HepG2 (cell line): ENCODE measurements at regions not wholly inside any gene's neighbourhood (a gene's known extent, or its start where the extent isn't known, plus 50 kb on each side); places are given as distances from the start of the nearest gene placed in this dataset.

Source experiments
- ATAC-seq: fragments of 200-7000 bp; cut with Tn5 transposase; 3 replicates; pipeline ENCODE4 v1.9.1; 2020; ENCODE audit warnings: mild to moderate bottlenecking, moderate library complexity
- BruUV-seq: library from RNA; stranded (reverse); fragments of 400-500 nt; replicated peaks from 2 replicates; lab custom pipeline; 2021; lab: Mats Ljungman, UMichigan
- CTCF ChIA-PET: fragments of 300-600 bp; formaldehyde crosslinking; extraction: SDS; loops from one replicate; lab custom pipeline; 2021; ENCODE audit warnings: low total read pairs, inconsistent platforms, low intra/inter-chr PET ratio; lab: Yijun Ruan, JAX
- POLR2A ChIA-PET: fragments of 350-600 bp; sonication (Branson Sonifier 250); formaldehyde crosslinking; loops from one replicate; lab custom pipeline; 2020; ENCODE audit warnings: antibody characterized with exemption, inconsistent platforms; lab: Yijun Ruan, JAX
- DNase-seq: peaks from one replicate; pipeline ENCODE4 v3.0.0-alpha.2; 2015; ENCODE audit warnings: low spot score
- FAIRE-seq: peaks from 3 replicates; lab custom pipeline; 2011; peaks lifted over from hg19 to GRCh38; lab: Jason Lieb, UNC
- H2AFZ ChIP-seq: one replicate; pipeline ENCODE4 v1.6.1; 2011; ENCODE audit warnings: low read length, inconsistent platforms
- H3K27ac ChIP-seq: fragments of 300-600 bp; 3 replicates; pipeline ENCODE4 v1.8.0; 2011; ENCODE audit warnings: mixed run types, mild to moderate bottlenecking, mixed read lengths, low read length, inconsistent platforms; ENCODE audit not compliant: insufficient read depth; ENCODE audit errors: extremely low read length
- H3K27me3 ChIP-seq, 2 experiments: fragments of 200-600 bp in 1 of 2; 2 replicates in 1 of 2; 3 replicates in 1 of 2; pipeline versions ENCODE4 v1.6.0 to v1.8.0; 2011; ENCODE audit warnings: low read length in 2 of 2, mild to moderate bottlenecking in 2 of 2, moderate library complexity in 2 of 2, inconsistent platforms in 1 of 2; ENCODE audit not compliant: insufficient read depth in 2 of 2, control insufficient read depth in 1 of 2
- H3K36me3 ChIP-seq, 2 experiments: fragments of 200-600 bp in 1 of 2; replicated peaks in 1 of 2; 2 replicates in 1 of 2; 3 replicates in 1 of 2; pipeline versions ENCODE4 v1.5.1 to v1.8.0; 2011; ENCODE audit warnings: low read length in 2 of 2, inconsistent platforms in 1 of 2; ENCODE audit not compliant: insufficient read depth in 2 of 2, control insufficient read depth in 1 of 2
- H3K4me1 ChIP-seq: 2 replicates; pipeline ENCODE4 v1.5.1; 2012; ENCODE audit warnings: low read length, inconsistent platforms; ENCODE audit not compliant: insufficient read depth
- H3K4me2 ChIP-seq: 2 replicates; pipeline ENCODE4 v1.6.0; 2011; ENCODE audit warnings: low read depth, low read length, inconsistent platforms
- H3K4me3 ChIP-seq, 3 experiments: fragments of 200-600 bp in 1 of 3; sonication (generic), shearing (Covaris generic) in 1 of 3; replicated peaks in 1 of 3; 2 replicates each; pipeline ENCODE4 v1.5.1; 2011 to 2016; ENCODE audit warnings: low read length in 3 of 3, inconsistent platforms in 2 of 3, low read depth in 2 of 3, mild to moderate bottlenecking in 2 of 3, control low read depth in 1 of 3, mixed read lengths in 1 of 3; ENCODE audit not compliant: insufficient read depth in 1 of 3
- H3K79me2 ChIP-seq: one replicate; pipeline ENCODE4 v1.6.1; 2011; ENCODE audit warnings: low read length, inconsistent platforms; ENCODE audit not compliant: insufficient read depth
- H3K9ac ChIP-seq: 2 replicates; pipeline ENCODE4 v1.6.0; 2011; ENCODE audit warnings: mild to moderate bottlenecking, low read depth, low read length, inconsistent platforms; ENCODE audit not compliant: insufficient read depth
- H3K9me3 ChIP-seq: 2 replicates; pipeline ENCODE4 v1.5.1; 2012; ENCODE audit warnings: mild to moderate bottlenecking, low read length
- H4K20me1 ChIP-seq: 2 replicates; pipeline ENCODE4 v1.6.0; 2011; ENCODE audit warnings: inconsistent platforms, mild to moderate bottlenecking, low read length, moderate library complexity; ENCODE audit not compliant: insufficient read depth
- ARID2 ChIP-seq: sonication (generic); formaldehyde crosslinking; IDR thresholded peaks from 2 replicates; pipeline ENCODE4 v1.8.1; 2022; ENCODE audit warnings: mild to moderate bottlenecking, missing genetic modification reagents, borderline replicate concordance
- BRCA1 ChIP-seq: sonication (generic); formaldehyde crosslinking; IDR thresholded peaks from 2 replicates; pipeline ENCODE4 v1.4.0; 2020; ENCODE audit warnings: missing genetic modification reagents
- ESRRA ChIP-seq: sonication (generic); formaldehyde crosslinking; IDR thresholded peaks from 2 replicates; pipeline ENCODE4 v1.5.1; 2020; ENCODE audit warnings: mild to moderate bottlenecking, low read depth, missing genetic modification reagents
- ETV6 ChIP-seq: sonication (generic); formaldehyde crosslinking; conservative IDR thresholded peaks from 2 replicates; pipeline ENCODE4 v1.4.0; 2020; ENCODE audit warnings: missing genetic modification reagents
- HOMEZ ChIP-seq: IDR thresholded peaks from 2 replicates; pipeline ENCODE4 v1.6.1; 2016; ENCODE audit warnings: low read depth
- KDM5B ChIP-seq: sonication (generic); formaldehyde crosslinking; IDR thresholded peaks from 2 replicates; pipeline ENCODE4 v1.4.0; 2020; ENCODE audit warnings: missing genetic modification reagents, mild to moderate bottlenecking, borderline replicate concordance
- NR2F2 ChIP-seq: IDR thresholded peaks from 2 replicates; pipeline ENCODE4 v1.6.1; 2012; ENCODE audit warnings: low read depth, inconsistent platforms, borderline replicate concordance
- NR3C1 ChIP-seq: sonication (generic); formaldehyde crosslinking; IDR thresholded peaks from 2 replicates; pipeline ENCODE4 v1.4.0; 2020; ENCODE audit warnings: missing genetic modification reagents
- PHF21A ChIP-seq: sonication (generic); formaldehyde crosslinking; IDR thresholded peaks from 2 replicates; pipeline ENCODE4 v1.5.0; 2020; ENCODE audit warnings: mild to moderate bottlenecking, missing genetic modification reagents
- PRDM4 ChIP-seq: sonication (generic); formaldehyde crosslinking; IDR thresholded peaks from 2 replicates; pipeline ENCODE4 v1.9.0; 2021; ENCODE audit warnings: missing genetic modification reagents, borderline replicate concordance
- SRY ChIP-seq: sonication (generic); formaldehyde crosslinking; IDR thresholded peaks from 2 replicates; pipeline ENCODE4 v1.8.0; 2022; ENCODE audit warnings: mild to moderate bottlenecking, missing genetic modification reagents
- ZNF101 ChIP-seq: sonication (generic); formaldehyde crosslinking; IDR thresholded peaks from 2 replicates; pipeline ENCODE4 v1.4.0; 2020; ENCODE audit warnings: mild to moderate bottlenecking, low read depth, missing genetic modification reagents, borderline replicate concordance
- ZNF547 ChIP-seq: sonication (generic); formaldehyde crosslinking; IDR thresholded peaks from 2 replicates; pipeline ENCODE4 v1.5.1; 2020; ENCODE audit warnings: mild to moderate bottlenecking, missing genetic modification reagents
- ZNF557 ChIP-seq: sonication (generic); formaldehyde crosslinking; IDR thresholded peaks from 2 replicates; pipeline ENCODE4 v1.4.0; 2020; ENCODE audit warnings: missing genetic modification reagents
- ZNF644 ChIP-seq: IDR thresholded peaks from 2 replicates; pipeline ENCODE4 v1.6.1; 2016; ENCODE audit warnings: low read depth
- ZNF776 ChIP-seq: sonication (generic); formaldehyde crosslinking; IDR thresholded peaks from 2 replicates; pipeline ENCODE4 v1.4.0; 2020; ENCODE audit warnings: mild to moderate bottlenecking, missing genetic modification reagents
- ZNF780A ChIP-seq: sonication (generic); formaldehyde crosslinking; IDR thresholded peaks from 2 replicates; pipeline ENCODE4 v1.8.0; 2022; ENCODE audit warnings: mild to moderate bottlenecking, missing genetic modification reagents, moderate library complexity
- WGBS: methylation state at CpG from one replicate; pipeline ENCODE4 v1.1.6; 2017; ENCODE audit warnings: low lambda C conversion rate; 5-methylcytosine and 5-hydroxymethylcytosine counted together
- in situ Hi-C: cut with HindIII; loops from 2 replicates; pipeline ENCODE4 v1.10.0; 2017; ENCODE audit warnings: low pct_unique_long_range_greater_than_20kb; ENCODE audit not compliant: extremely low pct_ligation_motif_present
- intact Hi-C: fragments of 100-400 bp; cut with micrococcal nuclease; formaldehyde crosslinking; loops from one replicate; pipeline ENCODE4 v1.10.0; 2022; ENCODE audit not compliant: unreplicated experiment
- TF ChIP-seq, protein P1 (sequence below): sonication (generic); formaldehyde crosslinking; IDR thresholded peaks from 2 replicates; pipeline ENCODE4 v1.4.0; 2020; ENCODE audit warnings: missing genetic modification reagents, borderline replicate concordance

- WGBS, result 0% methylated on average over 1 of the region's 1 CpG
- ChIA-PET POLR2A (no interaction called here), CTCF (no interaction called here)
- no peaks in the 10 kb centered on the region for H3K27me3 ChIP-seq
- ATAC-seq, result no peak
- H3K4me3 ChIP-seq, result no peak overlapping the region
- no peak for FAIRE-seq
- no TSS peak for BruUV-seq
- no peak overlapping the region for H2AFZ ChIP-seq
- H3K27ac ChIP-seq, result no peak overlapping the region
- intact Hi-C loops, result no loop called here
- H3K4me2 ChIP-seq, result no peak overlapping the region
- no peak for TF ChIP-seq ZNF101 (CRISPR knock-in tag)
- TF ChIP-seq ETV6 (CRISPR knock-in tag), result no peak
- TF ChIP-seq NR3C1 (CRISPR knock-in tag), result no peak
- no peak for TF ChIP-seq ZNF547 (CRISPR knock-in tag)
- no peak for TF ChIP-seq ZNF557 (CRISPR knock-in tag)
- no peak for TF ChIP-seq ZNF776
- TF ChIP-seq BRCA1, result no peak
- TF ChIP-seq PRDM4, result no peak
- TF ChIP-seq PHF21A (CRISPR knock-in tag), result no peak
- TF ChIP-seq, protein P1, sequence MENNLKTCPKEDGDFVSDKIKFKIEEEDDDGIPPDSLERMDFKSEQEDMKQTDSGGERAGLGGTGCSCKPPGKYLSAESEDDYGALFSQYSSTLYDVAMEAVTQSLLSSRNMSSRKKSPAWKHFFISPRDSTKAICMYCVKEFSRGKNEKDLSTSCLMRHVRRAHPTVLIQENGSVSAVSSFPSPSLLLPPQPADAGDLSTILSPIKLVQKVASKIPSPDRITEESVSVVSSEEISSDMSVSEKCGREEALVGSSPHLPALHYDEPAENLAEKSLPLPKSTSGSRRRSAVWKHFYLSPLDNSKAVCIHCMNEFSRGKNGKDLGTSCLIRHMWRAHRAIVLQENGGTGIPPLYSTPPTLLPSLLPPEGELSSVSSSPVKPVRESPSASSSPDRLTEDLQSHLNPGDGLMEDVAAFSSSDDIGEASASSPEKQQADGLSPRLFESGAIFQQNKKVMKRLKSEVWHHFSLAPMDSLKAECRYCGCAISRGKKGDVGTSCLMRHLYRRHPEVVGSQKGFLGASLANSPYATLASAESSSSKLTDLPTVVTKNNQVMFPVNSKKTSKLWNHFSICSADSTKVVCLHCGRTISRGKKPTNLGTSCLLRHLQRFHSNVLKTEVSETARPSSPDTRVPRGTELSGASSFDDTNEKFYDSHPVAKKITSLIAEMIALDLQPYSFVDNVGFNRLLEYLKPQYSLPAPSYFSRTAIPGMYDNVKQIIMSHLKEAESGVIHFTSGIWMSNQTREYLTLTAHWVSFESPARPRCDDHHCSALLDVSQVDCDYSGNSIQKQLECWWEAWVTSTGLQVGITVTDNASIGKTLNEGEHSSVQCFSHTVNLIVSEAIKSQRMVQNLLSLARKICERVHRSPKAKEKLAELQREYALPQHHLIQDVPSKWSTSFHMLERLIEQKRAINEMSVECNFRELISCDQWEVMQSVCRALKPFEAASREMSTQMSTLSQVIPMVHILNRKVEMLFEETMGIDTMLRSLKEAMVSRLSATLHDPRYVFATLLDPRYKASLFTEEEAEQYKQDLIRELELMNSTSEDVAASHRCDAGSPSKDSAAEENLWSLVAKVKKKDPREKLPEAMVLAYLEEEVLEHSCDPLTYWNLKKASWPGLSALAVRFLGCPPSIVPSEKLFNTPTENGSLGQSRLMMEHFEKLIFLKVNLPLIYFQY (CRISPR knock-in tag), result no peak
- no peak for TF ChIP-seq ZNF780A (CRISPR knock-in tag)
- no peak for TF ChIP-seq SRY (CRISPR knock-in tag)
- TF ChIP-seq ZNF644 (CRISPR knock-in tag), result no peak
- no peak for TF ChIP-seq ARID2 (CRISPR knock-in tag)
- TF ChIP-seq KDM5B, result no peak
- no peak for TF ChIP-seq HOMEZ (CRISPR knock-in tag)
- no peak for TF ChIP-seq ESRRA (CRISPR knock-in tag)
- no peak for TF ChIP-seq NR2F2
- H3K9me3 ChIP-seq, result peaks cover 33% of the 10 kb centered on the region
- DNase-seq, result no peak
- in situ Hi-C loops, result no loop called here
- no peaks in the 10 kb centered on the region for H4K20me1 ChIP-seq
- no peak overlapping the region for H3K9ac ChIP-seq
- H3K79me2 ChIP-seq, result no peaks in the 10 kb centered on the region
- H3K36me3 ChIP-seq, result no peaks in the 10 kb centered on the region
- no peaks in the 10 kb centered on the region for H3K4me1 ChIP-seq
These were observed 337.6 kb downstream of the SLITRK6 start for GRCh38 chr13:85461621-85462020.
